IMR-90 (cell line): ENCODE measurements at regions not wholly inside any gene's neighbourhood (a gene's known extent, or its start where the extent isn't known, plus 50 kb on each side); places are given as distances from the start of the nearest gene placed in this dataset.

ENCODE experiments used
- CEBPB ChIP-seq: IDR thresholded peaks from 2 replicates; pipeline ENCODE4 v1.6.1; 2012; ENCODE audit warnings: low read depth, low read length, improper control_type of control experiment
- FOS ChIP-seq: fragments of 150-350 bp; IDR thresholded peaks from 2 replicates; pipeline ENCODE4 v1.6.1; 2016; ENCODE audit warnings: low read depth, low read length
- MXI1 ChIP-seq: IDR thresholded peaks from 2 replicates; pipeline ENCODE4 v1.6.1; 2012; ENCODE audit warnings: low read depth, mild to moderate bottlenecking, low read length, moderate library complexity, borderline replicate concordance
- POLR2A ChIP-seq: IDR thresholded peaks from 2 replicates; pipeline ENCODE4 v1.6.1; 2012; ENCODE audit warnings: mild to moderate bottlenecking, low read depth, low read length
- RFX5 ChIP-seq: IDR thresholded peaks from 2 replicates; pipeline ENCODE4 v1.8.0; 2012; ENCODE audit warnings: low read depth, mild to moderate bottlenecking, low read length, moderate library complexity
- TF ChIP-seq, protein P1 (sequence below): conservative IDR thresholded peaks from 2 replicates; pipeline ENCODE4 v1.5.1; 2012; ENCODE audit warnings: mild to moderate bottlenecking, low read depth, low read length, improper control_type of control experiment
- TF ChIP-seq, protein P2 (sequence below): fragments of 150-350 bp; IDR thresholded peaks from 2 replicates; pipeline ENCODE4 v1.6.1; 2017; ENCODE audit warnings: mild to moderate bottlenecking, antibody characterized with exemption, low read length, low read depth

DNA sequence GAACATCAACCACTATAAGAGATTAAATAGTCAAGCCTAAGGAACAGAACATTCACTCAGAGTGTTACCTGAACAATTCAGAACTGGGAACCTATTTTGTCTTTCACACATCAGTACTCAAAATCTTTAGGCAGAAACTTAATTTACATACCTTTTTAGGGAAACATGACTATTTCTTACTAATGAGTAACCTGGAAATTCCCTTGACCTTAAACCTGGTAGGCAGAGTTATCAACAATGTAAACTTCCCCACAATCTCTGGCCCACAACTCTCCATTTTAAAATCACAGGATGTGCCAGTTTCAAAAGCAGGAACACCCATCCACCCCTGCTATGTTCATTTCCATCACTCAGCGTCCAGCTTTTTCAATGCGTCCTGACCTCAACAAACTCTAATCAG is 132.9 kb upstream of the ANKFN1 start:
- TF ChIP-seq, protein P1, sequence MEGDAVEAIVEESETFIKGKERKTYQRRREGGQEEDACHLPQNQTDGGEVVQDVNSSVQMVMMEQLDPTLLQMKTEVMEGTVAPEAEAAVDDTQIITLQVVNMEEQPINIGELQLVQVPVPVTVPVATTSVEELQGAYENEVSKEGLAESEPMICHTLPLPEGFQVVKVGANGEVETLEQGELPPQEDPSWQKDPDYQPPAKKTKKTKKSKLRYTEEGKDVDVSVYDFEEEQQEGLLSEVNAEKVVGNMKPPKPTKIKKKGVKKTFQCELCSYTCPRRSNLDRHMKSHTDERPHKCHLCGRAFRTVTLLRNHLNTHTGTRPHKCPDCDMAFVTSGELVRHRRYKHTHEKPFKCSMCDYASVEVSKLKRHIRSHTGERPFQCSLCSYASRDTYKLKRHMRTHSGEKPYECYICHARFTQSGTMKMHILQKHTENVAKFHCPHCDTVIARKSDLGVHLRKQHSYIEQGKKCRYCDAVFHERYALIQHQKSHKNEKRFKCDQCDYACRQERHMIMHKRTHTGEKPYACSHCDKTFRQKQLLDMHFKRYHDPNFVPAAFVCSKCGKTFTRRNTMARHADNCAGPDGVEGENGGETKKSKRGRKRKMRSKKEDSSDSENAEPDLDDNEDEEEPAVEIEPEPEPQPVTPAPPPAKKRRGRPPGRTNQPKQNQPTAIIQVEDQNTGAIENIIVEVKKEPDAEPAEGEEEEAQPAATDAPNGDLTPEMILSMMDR = no peak
- TF ChIP-seq, protein P2, sequence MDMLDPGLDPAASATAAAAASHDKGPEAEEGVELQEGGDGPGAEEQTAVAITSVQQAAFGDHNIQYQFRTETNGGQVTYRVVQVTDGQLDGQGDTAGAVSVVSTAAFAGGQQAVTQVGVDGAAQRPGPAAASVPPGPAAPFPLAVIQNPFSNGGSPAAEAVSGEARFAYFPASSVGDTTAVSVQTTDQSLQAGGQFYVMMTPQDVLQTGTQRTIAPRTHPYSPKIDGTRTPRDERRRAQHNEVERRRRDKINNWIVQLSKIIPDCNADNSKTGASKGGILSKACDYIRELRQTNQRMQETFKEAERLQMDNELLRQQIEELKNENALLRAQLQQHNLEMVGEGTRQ = no peak
- TF ChIP-seq MXI1 (no peak), CEBPB (no peak), RFX5 (no peak), FOS (no peak), POLR2A (no peak)
